Panc1 (cell line): ENCODE measurements at regions not wholly inside any gene's neighbourhood (a gene's known extent, or its start where the extent isn't known, plus 50 kb on each side); places are given as distances from the start of the nearest gene placed in this dataset.

Experiments used
- ATAC-seq: fragments of 200-7000 bp; cut with Tn5 transposase; 2 replicates; pipeline ENCODE4 v1.9.1; 2020; ENCODE audit warnings: mild to moderate bottlenecking, moderate library complexity
- BruUV-seq: library from RNA; stranded (reverse); fragments of 400-500 nt; replicated peaks from 2 replicates; lab custom pipeline; 2021; lab: Mats Ljungman, UMichigan
- CTCF ChIA-PET: fragments of 300-600 bp; sonication (Branson Sonifier 250); formaldehyde crosslinking; loops from one replicate; lab custom pipeline; 2022; ENCODE audit warnings: antibody characterized with exemption; lab: Charles Lee
- POLR2A ChIA-PET: fragments of 300-600 bp; sonication (Branson Sonifier 250); formaldehyde crosslinking; loops from one replicate; lab custom pipeline; 2022; ENCODE audit warnings: antibody characterized with exemption; lab: Charles Lee
- DNase-seq: peaks from one replicate; pipeline ENCODE4 v3.0.0-alpha.2; 2010; ENCODE audit warnings: low read depth, low spot score
- H3K27ac ChIP-seq: 2 replicates; pipeline ENCODE4 v1.5.1; 2011; ENCODE audit warnings: mild to moderate bottlenecking, low read length, inconsistent platforms
- H3K27me3 ChIP-seq: fragments of 200-500 bp; sonication (Bioruptor generic); 2 replicates; pipeline ENCODE4 v1.6.0; 2014; ENCODE audit warnings: low read length, inconsistent platforms; ENCODE audit not compliant: control insufficient read depth, insufficient read depth
- H3K36me3 ChIP-seq: fragments of 200-500 bp; sonication (Bioruptor generic); 2 replicates; pipeline ENCODE4 v1.5.1; 2014; ENCODE audit warnings: inconsistent platforms, mild to moderate bottlenecking, low read length, moderate library complexity; ENCODE audit not compliant: control insufficient read depth, insufficient read depth
- H3K4me1 ChIP-seq: 2 replicates; pipeline ENCODE4 v1.5.1; 2011; ENCODE audit warnings: inconsistent platforms, mild to moderate bottlenecking, low read length, moderate library complexity; ENCODE audit not compliant: control insufficient read depth, insufficient read depth
- H3K4me3 ChIP-seq, 2 experiments: 2 replicates each; pipeline ENCODE4 v1.5.1; 2011 to 2012; ENCODE audit warnings: low read depth in 2 of 2, low read length in 2 of 2, mild to moderate bottlenecking in 2 of 2, inconsistent platforms in 1 of 2, moderate library complexity in 1 of 2
- H3K9me3 ChIP-seq: fragments of 200-500 bp; sonication (Bioruptor generic); 2 replicates; pipeline ENCODE4 v1.5.1; 2014; ENCODE audit warnings: low read depth, mild to moderate bottlenecking, inconsistent platforms, low read length, moderate library complexity; ENCODE audit not compliant: control insufficient read depth, insufficient read depth
- POLR2AphosphoS5 ChIP-seq: IDR thresholded peaks from 2 replicates; pipeline ENCODE4 v1.6.1; 2012; ENCODE audit warnings: mild to moderate bottlenecking, low read depth, low read length, moderate library complexity
- SIN3A ChIP-seq: IDR thresholded peaks from 2 replicates; pipeline ENCODE4 v1.6.1; 2012; ENCODE audit warnings: low read depth, mild to moderate bottlenecking, low read length, moderate library complexity, borderline replicate concordance; ENCODE audit not compliant: insufficient read depth
- TCF7L2 ChIP-seq: IDR thresholded peaks from 2 replicates; pipeline ENCODE4 v1.6.1; 2011; ENCODE audit warnings: mild to moderate bottlenecking, low read depth, low read length, inconsistent platforms
- in situ Hi-C: cut with HindIII; loops from 2 replicates; pipeline ENCODE4 v1.10.0; 2016; ENCODE audit warnings: low sequenced_read_pairs, low pct_unique_long_range_greater_than_20kb
- intact Hi-C: fragments of 100-400 bp; cut with micrococcal nuclease; formaldehyde crosslinking; loops from one replicate; pipeline ENCODE4 v1.10.0; 2022; ENCODE audit not compliant: unreplicated experiment
- TF ChIP-seq, protein P1 (sequence below): fragments of 450-650 bp; IDR thresholded peaks from 2 replicates; pipeline ENCODE4 v1.5.1; 2017; ENCODE audit warnings: mild to moderate bottlenecking
- TF ChIP-seq, protein P2 (sequence below), 2 experiments: IDR thresholded peaks; 2 replicates each; pipeline ENCODE4 v1.6.1; 2011 to 2012; ENCODE audit warnings: low read depth in 2 of 2, control low read depth in 1 of 2, low read length in 1 of 2, mild to moderate bottlenecking in 1 of 2, moderate library complexity in 1 of 2; ENCODE audit not compliant: insufficient read depth in 1 of 2

DNA sequence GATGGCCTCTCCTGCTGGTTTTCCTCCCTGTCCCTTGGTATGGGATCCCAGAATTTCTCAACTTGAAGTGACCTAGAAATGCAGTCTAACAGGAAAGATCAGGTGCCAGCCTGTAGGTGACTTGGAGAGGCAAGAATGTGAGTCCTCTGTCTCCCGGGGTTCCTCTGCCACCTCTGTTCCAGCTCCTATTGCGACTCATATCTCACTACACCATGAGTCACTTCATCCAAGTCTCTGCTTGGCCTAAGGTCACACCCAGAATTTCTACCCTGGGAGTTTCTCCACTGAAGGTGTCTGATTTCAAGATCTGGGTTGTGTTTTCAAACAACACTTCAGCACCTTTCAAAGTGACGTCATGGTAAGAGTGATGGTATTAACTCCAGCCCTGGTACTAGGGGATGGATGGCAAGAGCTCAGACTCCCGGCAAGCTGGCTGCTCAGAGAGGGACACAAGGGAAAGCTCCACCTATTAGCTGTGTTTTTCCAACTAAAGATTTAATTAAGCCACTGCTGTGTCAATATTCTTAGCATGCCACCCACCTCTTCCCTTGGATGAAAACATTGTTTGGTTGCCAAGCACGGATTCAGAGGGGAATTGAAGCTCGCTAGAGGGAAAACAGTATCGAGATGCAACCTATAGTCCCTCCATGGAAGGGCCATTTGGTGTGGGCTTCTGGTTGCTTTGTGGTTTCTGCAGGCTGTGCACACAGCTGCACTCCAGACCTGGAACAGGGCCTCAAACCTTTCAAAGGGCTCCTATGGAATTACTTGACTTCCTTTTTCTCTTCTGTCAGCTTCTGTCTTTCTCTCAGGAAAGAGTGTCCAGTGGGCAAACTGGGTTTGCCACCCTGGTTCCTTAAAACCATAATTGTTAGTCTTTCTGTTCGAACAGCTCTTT, 205.7 kb downstream of the GAS1 start:
- BruUV-seq, result no TSS peak
- H3K4me3 ChIP-seq, result no peak overlapping the region
- POLR2A ChIA-PET, result no interaction called here
- no peaks in the 10 kb centered on the region for H3K4me1 ChIP-seq
- H3K36me3 ChIP-seq, result no peaks in the 10 kb centered on the region
- intact Hi-C loops (no loop called here), in situ Hi-C loops (no loop called here)
- no peak for ATAC-seq
- CTCF ChIA-PET, result no interaction called here
- DNase-seq, result no peak
- TF ChIP-seq, protein P1, sequence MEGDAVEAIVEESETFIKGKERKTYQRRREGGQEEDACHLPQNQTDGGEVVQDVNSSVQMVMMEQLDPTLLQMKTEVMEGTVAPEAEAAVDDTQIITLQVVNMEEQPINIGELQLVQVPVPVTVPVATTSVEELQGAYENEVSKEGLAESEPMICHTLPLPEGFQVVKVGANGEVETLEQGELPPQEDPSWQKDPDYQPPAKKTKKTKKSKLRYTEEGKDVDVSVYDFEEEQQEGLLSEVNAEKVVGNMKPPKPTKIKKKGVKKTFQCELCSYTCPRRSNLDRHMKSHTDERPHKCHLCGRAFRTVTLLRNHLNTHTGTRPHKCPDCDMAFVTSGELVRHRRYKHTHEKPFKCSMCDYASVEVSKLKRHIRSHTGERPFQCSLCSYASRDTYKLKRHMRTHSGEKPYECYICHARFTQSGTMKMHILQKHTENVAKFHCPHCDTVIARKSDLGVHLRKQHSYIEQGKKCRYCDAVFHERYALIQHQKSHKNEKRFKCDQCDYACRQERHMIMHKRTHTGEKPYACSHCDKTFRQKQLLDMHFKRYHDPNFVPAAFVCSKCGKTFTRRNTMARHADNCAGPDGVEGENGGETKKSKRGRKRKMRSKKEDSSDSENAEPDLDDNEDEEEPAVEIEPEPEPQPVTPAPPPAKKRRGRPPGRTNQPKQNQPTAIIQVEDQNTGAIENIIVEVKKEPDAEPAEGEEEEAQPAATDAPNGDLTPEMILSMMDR, result no peak
- TF ChIP-seq POLR2AphosphoS5 (no peak), TCF7L2 (no peak), SIN3A (no peak)
- TF ChIP-seq, protein P2, sequence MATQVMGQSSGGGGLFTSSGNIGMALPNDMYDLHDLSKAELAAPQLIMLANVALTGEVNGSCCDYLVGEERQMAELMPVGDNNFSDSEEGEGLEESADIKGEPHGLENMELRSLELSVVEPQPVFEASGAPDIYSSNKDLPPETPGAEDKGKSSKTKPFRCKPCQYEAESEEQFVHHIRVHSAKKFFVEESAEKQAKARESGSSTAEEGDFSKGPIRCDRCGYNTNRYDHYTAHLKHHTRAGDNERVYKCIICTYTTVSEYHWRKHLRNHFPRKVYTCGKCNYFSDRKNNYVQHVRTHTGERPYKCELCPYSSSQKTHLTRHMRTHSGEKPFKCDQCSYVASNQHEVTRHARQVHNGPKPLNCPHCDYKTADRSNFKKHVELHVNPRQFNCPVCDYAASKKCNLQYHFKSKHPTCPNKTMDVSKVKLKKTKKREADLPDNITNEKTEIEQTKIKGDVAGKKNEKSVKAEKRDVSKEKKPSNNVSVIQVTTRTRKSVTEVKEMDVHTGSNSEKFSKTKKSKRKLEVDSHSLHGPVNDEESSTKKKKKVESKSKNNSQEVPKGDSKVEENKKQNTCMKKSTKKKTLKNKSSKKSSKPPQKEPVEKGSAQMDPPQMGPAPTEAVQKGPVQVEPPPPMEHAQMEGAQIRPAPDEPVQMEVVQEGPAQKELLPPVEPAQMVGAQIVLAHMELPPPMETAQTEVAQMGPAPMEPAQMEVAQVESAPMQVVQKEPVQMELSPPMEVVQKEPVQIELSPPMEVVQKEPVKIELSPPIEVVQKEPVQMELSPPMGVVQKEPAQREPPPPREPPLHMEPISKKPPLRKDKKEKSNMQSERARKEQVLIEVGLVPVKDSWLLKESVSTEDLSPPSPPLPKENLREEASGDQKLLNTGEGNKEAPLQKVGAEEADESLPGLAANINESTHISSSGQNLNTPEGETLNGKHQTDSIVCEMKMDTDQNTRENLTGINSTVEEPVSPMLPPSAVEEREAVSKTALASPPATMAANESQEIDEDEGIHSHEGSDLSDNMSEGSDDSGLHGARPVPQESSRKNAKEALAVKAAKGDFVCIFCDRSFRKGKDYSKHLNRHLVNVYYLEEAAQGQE (IDR thresholded peaks at IDR 0.05; ENCODE audit: insufficient read depth in 1 of 2, low read depth in 2 of 2, low read length in 1 of 2), result no peak
- H3K27ac ChIP-seq, result no peak overlapping the region
- no peaks in the 10 kb centered on the region for H3K9me3 ChIP-seq
- no peaks in the 10 kb centered on the region for H3K27me3 ChIP-seq

DNA sequence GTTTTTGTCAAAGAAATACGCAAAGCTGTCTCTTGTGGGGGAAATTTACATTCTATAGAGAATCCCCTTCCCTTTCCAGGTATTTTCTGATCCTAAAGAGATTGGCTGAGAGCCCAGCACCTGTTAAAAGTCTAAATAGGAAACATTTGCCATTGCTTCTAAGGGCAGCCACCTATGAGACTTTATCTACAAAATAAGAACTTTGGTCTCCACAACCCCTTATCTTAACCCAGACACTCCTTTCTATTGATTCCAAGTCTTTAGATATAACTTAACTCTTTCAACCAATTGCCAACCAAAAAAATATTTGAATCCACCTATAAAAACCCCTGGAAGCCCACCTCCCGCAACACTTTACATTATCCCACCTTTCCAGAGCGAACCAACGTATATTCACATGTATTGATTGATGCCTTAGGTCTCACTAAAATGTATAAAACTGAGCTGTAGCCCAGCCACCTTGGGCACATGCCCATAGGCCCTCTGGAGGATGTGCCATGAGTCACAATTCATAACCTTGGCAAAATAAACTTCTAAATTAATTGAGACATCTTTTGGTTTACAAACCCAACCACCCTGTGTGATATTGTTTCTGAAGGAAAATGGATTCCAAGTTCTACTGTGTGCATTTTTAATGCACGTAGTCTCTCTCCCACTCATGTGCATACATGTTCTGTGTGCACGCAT, 211.4 kb downstream of the GAS1 start:
- POLR2A ChIA-PET, result no interaction called here
- Histone ChIP-seq H3K36me3 (no peaks in the 10 kb centered on the region), H3K9me3 (no peaks in the 10 kb centered on the region), H3K4me3 (no peak overlapping the region), H3K27ac (no peak overlapping the region), H3K27me3 (no peaks in the 10 kb centered on the region), H3K4me1 (no peaks in the 10 kb centered on the region)
- ATAC-seq (no peak), DNase-seq (no peak)
- CTCF ChIA-PET, result no interaction called here
- BruUV-seq, result no TSS peak
- intact Hi-C loops (no loop called here), in situ Hi-C loops (no loop called here)
- TF ChIP-seq, protein P2 (IDR thresholded peaks at IDR 0.05; ENCODE audit: insufficient read depth in 1 of 2, low read depth in 2 of 2, low read length in 1 of 2), result no peak
- TF ChIP-seq, protein P1, result no peak
- no peak for TF ChIP-seq POLR2AphosphoS5
- no peak for TF ChIP-seq TCF7L2
- TF ChIP-seq SIN3A, result no peak
